ENCODE measurements at regions not wholly inside any gene's neighbourhood (a gene's known extent, or its start where the extent isn't known, plus 50 kb on each side); places are given as distances from the start of the nearest gene placed in this dataset.

- no peak for DNase-seq
Observed at GRCh38 chr21:41048623-41049022, 119.3 kb upstream of the BACE2 start.

- no peak for DNase-seq
Observed at GRCh38 chr21:41052820-41053555, 115.0 kb upstream of the BACE2 start.

GRCh38 chr21:41054018-41054578 is 113.9 kb upstream of the BACE2 start:
- no peak for DNase-seq

GRCh38 chr21:41055266-41055665 is 112.7 kb upstream of the BACE2 start:
- no peak for DNase-seq

- no peak for DNase-seq
Observed at GRCh38 chr21:41059871-41060270, 108.1 kb upstream of the BACE2 start.

- no peak for DNase-seq
Observed at GRCh38 chr21:41061701-41062100, 106.3 kb upstream of the BACE2 start.

GRCh38 chr21:41064334-41064791 is 103.6 kb upstream of the BACE2 start:
- DNase-seq: no peak

- DNase-seq: no peak
Observed at GRCh38 chr21:41064951-41065350, 103.0 kb upstream of the BACE2 start.

- DNase-seq: no peak
Observed at GRCh38 chr21:41065539-41065938, 102.4 kb upstream of the BACE2 start.

GRCh38 chr21:41066086-41066938 is 101.6 kb upstream of the BACE2 start:
- no peak for DNase-seq

GRCh38 chr21:41067709-41068108 is 100.3 kb upstream of the BACE2 start:
- DNase-seq: no peak

- no peak for DNase-seq
Observed at GRCh38 chr21:41068496-41068895, 99.5 kb upstream of the BACE2 start.

- DNase-seq: no peak
Observed at GRCh38 chr21:41068967-41069642, 98.9 kb upstream of the BACE2 start.

- no peak for DNase-seq
Observed at GRCh38 chr21:41070284-41070683, 97.7 kb upstream of the BACE2 start.

GRCh38 chr21:41071258-41072171 is 96.4 kb upstream of the BACE2 start:
- DNase-seq: no peak

- DNase-seq: no peak
Observed at GRCh38 chr21:41073558-41073957, 94.4 kb upstream of the BACE2 start.

- DNase-seq: no peak
Observed at GRCh38 chr21:41074396-41075184, 93.4 kb upstream of the BACE2 start.

GRCh38 chr21:41075656-41076055 is 92.3 kb upstream of the BACE2 start:
- no peak for DNase-seq

GRCh38 chr21:41076064-41076463 is 91.9 kb upstream of the BACE2 start:
- no peak for DNase-seq

- DNase-seq: no peak
Observed at GRCh38 chr21:41079159-41079558, 88.8 kb upstream of the BACE2 start.

- DNase-seq: no peak
Observed at GRCh38 chr21:41080485-41081121, 87.4 kb upstream of the BACE2 start.

All from AML-193 (cell line).